ENCODE measurements at regions not wholly inside any gene's neighbourhood (a gene's known extent, or its start where the extent isn't known, plus 50 kb on each side); places are given as distances from the start of the nearest gene placed in this dataset.

DNA sequence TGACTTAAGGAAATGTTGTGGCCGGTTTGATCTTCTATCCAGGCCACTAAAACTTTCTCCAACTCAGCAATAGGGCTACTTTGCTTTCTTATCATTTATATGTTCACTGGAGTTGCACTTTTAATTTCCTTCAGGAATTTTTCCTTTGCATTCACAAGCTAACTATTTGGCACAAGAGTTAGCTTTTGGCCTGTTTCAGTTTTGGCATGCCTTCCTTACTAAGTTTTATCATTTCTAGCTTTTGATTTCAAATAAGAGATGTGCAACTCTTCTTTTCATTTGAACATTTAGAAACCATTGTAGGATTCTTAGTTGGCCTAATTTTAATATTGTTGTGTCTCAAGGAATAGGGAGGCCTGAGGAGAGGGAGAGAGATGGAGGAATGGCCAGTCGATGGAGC is 79.8 kb upstream of the TLL1 start:
- H3K4me3 ChIP-seq (replicated peaks in 1 of 2; ENCODE audit: low read depth in 1 of 2, low read length in 2 of 2), result no peak overlapping the region
- RAD21 ChIA-PET (ENCODE audit: low non-redundant PET in 1 of 2, low total read pairs in 2 of 2, uncharacterized antibody in 2 of 2, unreplicated experiment in 2 of 2), result no interaction called here
- H3K27ac ChIP-seq (ENCODE audit: low read depth, low read length), result no peak overlapping the region
- no peaks in the 10 kb centered on the region for H4K20me1 ChIP-seq (ENCODE audit: insufficient read depth)
- no peak for TF ChIP-seq POLR2A (IDR thresholded peaks at IDR 0.05; ENCODE audit: borderline replicate concordance, extremely low read depth, insufficient read depth, insufficient read length)
- TF ChIP-seq REST (IDR thresholded peaks at IDR 0.05; ENCODE audit: low read depth), result no peak
- TF ChIP-seq EZH2phosphoT487 (IDR thresholded peaks at IDR 0.05; ENCODE audit: borderline replicate concordance), result no peak
- no peak for TF ChIP-seq POLR2AphosphoS5 (IDR thresholded peaks at IDR 0.05; ENCODE audit: low read depth, low read length)
- no peak for TF ChIP-seq ZBTB33 (IDR thresholded peaks at IDR 0.05; ENCODE audit: extremely low read depth, insufficient replicate concordance, low read length)
- no peak for TF ChIP-seq SIN3A (IDR thresholded peaks at IDR 0.05; ENCODE audit: low read depth)
- TF ChIP-seq MAX (IDR thresholded peaks at IDR 0.05), result no peak
- TF ChIP-seq RAD21 (IDR thresholded peaks at IDR 0.05; ENCODE audit: low read depth), result no peak
- TF ChIP-seq TCF7L2 (IDR thresholded peaks at IDR 0.05; ENCODE audit: borderline replicate concordance, extremely low read depth, insufficient read depth, insufficient read length), result no peak
- TF ChIP-seq CBX3 (IDR thresholded peaks at IDR 0.05; ENCODE audit: low read depth), result no peak
- TF ChIP-seq CEBPB (IDR thresholded peaks at IDR 0.05; ENCODE audit: low read depth), result no peak
- TF ChIP-seq, protein P1, sequence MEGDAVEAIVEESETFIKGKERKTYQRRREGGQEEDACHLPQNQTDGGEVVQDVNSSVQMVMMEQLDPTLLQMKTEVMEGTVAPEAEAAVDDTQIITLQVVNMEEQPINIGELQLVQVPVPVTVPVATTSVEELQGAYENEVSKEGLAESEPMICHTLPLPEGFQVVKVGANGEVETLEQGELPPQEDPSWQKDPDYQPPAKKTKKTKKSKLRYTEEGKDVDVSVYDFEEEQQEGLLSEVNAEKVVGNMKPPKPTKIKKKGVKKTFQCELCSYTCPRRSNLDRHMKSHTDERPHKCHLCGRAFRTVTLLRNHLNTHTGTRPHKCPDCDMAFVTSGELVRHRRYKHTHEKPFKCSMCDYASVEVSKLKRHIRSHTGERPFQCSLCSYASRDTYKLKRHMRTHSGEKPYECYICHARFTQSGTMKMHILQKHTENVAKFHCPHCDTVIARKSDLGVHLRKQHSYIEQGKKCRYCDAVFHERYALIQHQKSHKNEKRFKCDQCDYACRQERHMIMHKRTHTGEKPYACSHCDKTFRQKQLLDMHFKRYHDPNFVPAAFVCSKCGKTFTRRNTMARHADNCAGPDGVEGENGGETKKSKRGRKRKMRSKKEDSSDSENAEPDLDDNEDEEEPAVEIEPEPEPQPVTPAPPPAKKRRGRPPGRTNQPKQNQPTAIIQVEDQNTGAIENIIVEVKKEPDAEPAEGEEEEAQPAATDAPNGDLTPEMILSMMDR (IDR thresholded peaks at IDR 0.05 in 2 of 3, conservative IDR thresholded peaks at IDR 0.05 in 1 of 3; ENCODE audit: borderline replicate concordance in 1 of 3, insufficient read depth in 1 of 3, low read depth in 2 of 3, low read length in 2 of 3), result no peak
- no peak for TF ChIP-seq SP1 (IDR thresholded peaks at IDR 0.05; ENCODE audit: low read depth)
- TF ChIP-seq JUND (IDR thresholded peaks at IDR 0.05), result no peak
- no peak for TF ChIP-seq ZFX (IDR thresholded peaks at IDR 0.05)
- no peak for TF ChIP-seq ZNF274 (IDR thresholded peaks at IDR 0.05; ENCODE audit: low read depth, low read length)
- DNase-seq (ENCODE audit: low read depth, low spot score) (no peak), ATAC-seq (no peak)
- H3K4me2 ChIP-seq (ENCODE audit: low read length), result no peak overlapping the region
- BruUV-seq (replicated peaks), result no TSS peak
- intact Hi-C loops (cut with micrococcal nuclease), result no loop called here
- H3K36me3 ChIP-seq (ENCODE audit: control insufficient read depth in 1 of 2, insufficient read depth in 2 of 2, low read length in 2 of 2), result no peaks in the 10 kb centered on the region
- no peak overlapping the region for H3K9ac ChIP-seq (ENCODE audit: low read length)
- H3K9me3 ChIP-seq (ENCODE audit: control insufficient read depth in 1 of 2, insufficient read depth in 1 of 2, low read depth in 1 of 2, low read length in 2 of 2), result no peaks in the 10 kb centered on the region
- no peak overlapping the region for H2AFZ ChIP-seq (ENCODE audit: low read depth, low read length, poor library complexity, severe bottlenecking)
- CTCF ChIA-PET, result no interaction called here
- no peaks in the 10 kb centered on the region for H3K27me3 ChIP-seq (ENCODE audit: insufficient read depth, low read length)
- POLR2A ChIA-PET, result interaction anchor here (1.0 kb wide), 1 partner anchor 50 kb away, joined by 3 read pairs; no protein-coding TSS in a partner anchor
- H3K79me2 ChIP-seq (ENCODE audit: insufficient read depth, low read length), result no peaks in the 10 kb centered on the region
- H3K9me2 ChIP-seq (ENCODE audit: insufficient read depth), result 0 out of 2 replicates have a peak, but pooled peaks cover 4% of the 10 kb centered on the region
- H3K4me1 ChIP-seq (ENCODE audit: control insufficient read depth in 1 of 2, insufficient read depth in 2 of 2, low read length in 2 of 2), result no peaks in the 10 kb centered on the region
